ENCODE measurements at regions not wholly inside any gene's neighbourhood (a gene's known extent, or its start where the extent isn't known, plus 50 kb on each side); places are given as distances from the start of the nearest gene placed in this dataset.

DNA sequence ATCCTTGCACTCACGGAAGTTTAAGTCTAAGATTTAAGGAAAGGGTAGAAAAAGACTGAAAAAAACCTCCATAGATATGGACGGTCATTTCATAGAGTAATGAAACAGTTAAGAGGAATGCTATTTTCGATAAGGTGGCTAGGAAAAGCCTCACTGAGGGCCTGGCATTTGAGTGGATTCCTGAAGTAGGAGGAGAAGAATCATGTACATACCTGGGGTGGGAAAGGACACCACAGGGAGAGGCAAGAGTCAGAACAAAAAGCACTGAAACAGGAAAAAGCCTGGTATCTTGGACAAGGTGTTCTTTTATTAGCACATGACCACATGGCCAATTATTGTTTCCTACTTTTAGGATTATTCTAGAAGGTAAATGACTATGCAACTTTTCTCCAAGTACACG, 547.2 kb upstream of the DIPK2B start:
- DNase-seq (no peak), ATAC-seq (no peak)
- Histone ChIP-seq H3K4me1 (no peaks in the 10 kb centered on the region), H3K36me3 (no peaks in the 10 kb centered on the region), H3K27ac (no peak overlapping the region), H3K9me3 (no peaks in the 10 kb centered on the region), H3K27me3 (no peaks in the 10 kb centered on the region), H3K4me3 (no peak overlapping the region)
- intact Hi-C loops (cut with DNase I) = no loop called here
- no peak for TF ChIP-seq POLR2A (IDR thresholded peaks at IDR 0.05)
- TF ChIP-seq CTCF (IDR thresholded peaks at IDR 0.05) = no peak
- 43% methylated on average over 4 of the region's 4 CpGs for WGBS (ENCODE audit: insufficient coverage, low coverage, low lambda C conversion rate, missing lambda C conversion rate)

- no peak overlapping the region for H3K4me3 ChIP-seq
- no peaks in the 10 kb centered on the region for H3K4me1 ChIP-seq
- H3K27me3 ChIP-seq = no peaks in the 10 kb centered on the region
- intact Hi-C loops (cut with DNase I) = no loop called here
- ATAC-seq (no peak), DNase-seq (no peak)
- TF ChIP-seq CTCF (IDR thresholded peaks at IDR 0.05) (no peak), POLR2A (IDR thresholded peaks at IDR 0.05) (no peak)
- H3K9me3 ChIP-seq = no peaks in the 10 kb centered on the region
- no peaks in the 10 kb centered on the region for H3K36me3 ChIP-seq
- no peak overlapping the region for H3K27ac ChIP-seq
Measured at GRCh38 chrX:45745479-45745878, 544.8 kb upstream of the DIPK2B start.

- 67% methylated on average over 5 of the region's 6 CpGs for WGBS (ENCODE audit: insufficient coverage, low coverage, low lambda C conversion rate, missing lambda C conversion rate)
- Histone ChIP-seq H3K36me3 (no peaks in the 10 kb centered on the region), H3K4me3 (no peak overlapping the region), H3K9me3 (no peaks in the 10 kb centered on the region), H3K27ac (no peak overlapping the region), H3K4me1 (no peaks in the 10 kb centered on the region), H3K27me3 (no peaks in the 10 kb centered on the region)
- intact Hi-C loops (cut with DNase I) = no loop called here
- TF ChIP-seq CTCF (IDR thresholded peaks at IDR 0.05) (no peak), POLR2A (IDR thresholded peaks at IDR 0.05) (no peak)
- DNase-seq (no peak), ATAC-seq (no peak)
Measured at GRCh38 chrX:45743906-45744625, 543.4 kb upstream of the DIPK2B start.

GRCh38 chrX:45743081-45743533, 542.4 kb upstream of the DIPK2B start:
- no peaks in the 10 kb centered on the region for H3K36me3 ChIP-seq
- H3K27ac ChIP-seq = no peak overlapping the region
- TF ChIP-seq POLR2A (IDR thresholded peaks at IDR 0.05) = no peak
- TF ChIP-seq CTCF (IDR thresholded peaks at IDR 0.05) = no peak
- no peaks in the 10 kb centered on the region for H3K4me1 ChIP-seq
- no peaks in the 10 kb centered on the region for H3K9me3 ChIP-seq
- ATAC-seq = peak in 1 of 4 donors; percentile 53
- 40% methylated on average over 1 of the region's 5 CpGs for WGBS (ENCODE audit: insufficient coverage, low coverage, low lambda C conversion rate, missing lambda C conversion rate)
- no peak overlapping the region for H3K4me3 ChIP-seq
- no peak for DNase-seq
- intact Hi-C loops (cut with DNase I) = no loop called here
- H3K27me3 ChIP-seq = no peaks in the 10 kb centered on the region

- intact Hi-C loops (cut with DNase I) = no loop called here
- DNase-seq (no peak), ATAC-seq (no peak)
- H3K4me3 ChIP-seq = no peak overlapping the region
- no peaks in the 10 kb centered on the region for H3K9me3 ChIP-seq
- H3K4me1 ChIP-seq = no peaks in the 10 kb centered on the region
- H3K36me3 ChIP-seq = no peaks in the 10 kb centered on the region
- H3K27ac ChIP-seq = no peak overlapping the region
- no peak for TF ChIP-seq CTCF (IDR thresholded peaks at IDR 0.05)
- no peak for TF ChIP-seq POLR2A (IDR thresholded peaks at IDR 0.05)
- peaks cover 0 to 3% of the 10 kb centered on the region in 2 donors for H3K27me3 ChIP-seq
- WGBS (ENCODE audit: insufficient coverage, low coverage, low lambda C conversion rate, missing lambda C conversion rate) = 37% methylated on average over 3 of the region's 3 CpGs
Measured at GRCh38 chrX:45740291-45740690, 539.6 kb upstream of the DIPK2B start.
